Uterus (tissue), 2 donors: ENCODE measurements at regions not wholly inside any gene's neighbourhood (a gene's known extent, or its start where the extent isn't known, plus 50 kb on each side); places are given as distances from the start of the nearest gene placed in this dataset.

Experiments used
- POLR2A ChIP-seq, 2 donors: fragments of 450-650 bp; IDR thresholded peaks; one replicate each; pipeline ENCODE4 v1.6.1; 2016; ENCODE audit warnings: antibody characterized with exemption in 2 of 2, mild to moderate bottlenecking in 1 of 2, moderate library complexity in 1 of 2
- TF ChIP-seq, protein P1 (sequence below), 4 experiments: fragments of 200-600 bp in 2 of 4; fragments of 450-650 bp in 2 of 4; sonication (generic) in 2 of 4; IDR thresholded peaks; one replicate each; pipeline ENCODE4 v1.5.1; 2016 to 2019; ENCODE audit warnings: antibody characterized with exemption in 4 of 4, mild to moderate bottlenecking in 2 of 4, moderate library complexity in 1 of 4

DNA sequence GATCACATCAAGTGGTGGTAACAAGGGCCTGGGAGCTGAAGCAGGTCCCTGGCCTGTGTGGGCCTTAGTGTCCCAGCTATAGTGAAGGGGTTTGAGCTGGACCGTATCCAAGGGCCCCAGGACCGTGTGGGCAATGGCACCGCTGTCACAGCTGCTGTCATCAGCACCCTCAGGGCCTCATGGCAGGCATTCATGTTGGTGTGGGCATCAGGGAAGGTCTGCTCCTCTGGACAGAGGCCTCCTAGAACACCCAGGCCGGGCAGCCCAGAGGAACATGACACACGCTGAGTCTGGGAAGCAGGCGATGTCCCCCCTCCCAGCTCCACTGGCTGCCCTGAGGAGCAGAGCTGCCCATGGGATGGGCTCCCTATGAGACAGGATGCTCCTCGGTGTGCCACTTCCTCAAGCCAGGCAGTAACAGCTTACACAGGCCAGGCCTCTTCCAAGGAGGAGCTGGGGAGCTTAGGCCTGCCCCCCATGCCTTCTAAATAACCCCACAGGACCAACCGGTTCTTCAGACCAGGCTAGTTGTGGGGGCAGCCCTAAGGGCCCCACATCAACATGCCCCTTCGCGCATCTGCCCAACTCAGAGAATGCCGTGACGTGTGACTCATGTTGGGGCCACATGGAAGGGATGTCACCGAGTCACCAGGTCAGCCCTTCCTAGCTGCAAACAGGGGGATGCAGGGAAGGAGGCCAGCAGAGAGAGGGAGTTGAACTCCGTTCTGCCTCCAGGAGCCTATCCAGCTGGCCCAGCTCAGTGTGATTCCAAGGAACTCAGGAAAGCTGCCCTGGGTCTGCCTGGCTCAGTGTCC, 80.4 kb downstream of the PITPNM2 start:
- TF ChIP-seq, protein P1, sequence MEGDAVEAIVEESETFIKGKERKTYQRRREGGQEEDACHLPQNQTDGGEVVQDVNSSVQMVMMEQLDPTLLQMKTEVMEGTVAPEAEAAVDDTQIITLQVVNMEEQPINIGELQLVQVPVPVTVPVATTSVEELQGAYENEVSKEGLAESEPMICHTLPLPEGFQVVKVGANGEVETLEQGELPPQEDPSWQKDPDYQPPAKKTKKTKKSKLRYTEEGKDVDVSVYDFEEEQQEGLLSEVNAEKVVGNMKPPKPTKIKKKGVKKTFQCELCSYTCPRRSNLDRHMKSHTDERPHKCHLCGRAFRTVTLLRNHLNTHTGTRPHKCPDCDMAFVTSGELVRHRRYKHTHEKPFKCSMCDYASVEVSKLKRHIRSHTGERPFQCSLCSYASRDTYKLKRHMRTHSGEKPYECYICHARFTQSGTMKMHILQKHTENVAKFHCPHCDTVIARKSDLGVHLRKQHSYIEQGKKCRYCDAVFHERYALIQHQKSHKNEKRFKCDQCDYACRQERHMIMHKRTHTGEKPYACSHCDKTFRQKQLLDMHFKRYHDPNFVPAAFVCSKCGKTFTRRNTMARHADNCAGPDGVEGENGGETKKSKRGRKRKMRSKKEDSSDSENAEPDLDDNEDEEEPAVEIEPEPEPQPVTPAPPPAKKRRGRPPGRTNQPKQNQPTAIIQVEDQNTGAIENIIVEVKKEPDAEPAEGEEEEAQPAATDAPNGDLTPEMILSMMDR (IDR thresholded peaks at IDR 0.05), result no peak
- TF ChIP-seq POLR2A (IDR thresholded peaks at IDR 0.05), result no peak
